ENCODE measurements at regions not wholly inside any gene's neighbourhood (a gene's known extent, or its start where the extent isn't known, plus 50 kb on each side); places are given as distances from the start of the nearest gene placed in this dataset.

- no peak for TF ChIP-seq CTCF (IDR thresholded peaks at IDR 0.05; ENCODE audit: borderline replicate concordance, control extremely low read depth, extremely low read depth, insufficient read depth, missing control alignments)
- in situ Hi-C loops (cut with MboI; ENCODE audit: low sequenced_read_pairs, unreplicated experiment): no loop called here
- no peak for DNase-seq (ENCODE audit: low spot score)
These were observed 111.3 kb downstream of the FBXO4 start for GRCh38 chr5:42036379-42036778.

- DNase-seq (ENCODE audit: low spot score): no peak
- no peak for TF ChIP-seq CTCF (IDR thresholded peaks at IDR 0.05; ENCODE audit: borderline replicate concordance, control extremely low read depth, extremely low read depth, insufficient read depth, missing control alignments)
- in situ Hi-C loops (cut with MboI; ENCODE audit: low sequenced_read_pairs, unreplicated experiment): no loop called here
These were observed 112.4 kb downstream of the FBXO4 start for GRCh38 chr5:42037379-42037932.

GRCh38 chr5:42043400-42043799, 118.3 kb downstream of the FBXO4 start:
- in situ Hi-C loops (cut with MboI; ENCODE audit: low sequenced_read_pairs, unreplicated experiment): no loop called here
- DNase-seq (ENCODE audit: low spot score): no peak
- TF ChIP-seq CTCF (IDR thresholded peaks at IDR 0.05; ENCODE audit: borderline replicate concordance, control extremely low read depth, extremely low read depth, insufficient read depth, missing control alignments): no peak

GRCh38 chr5:42057254-42057690, 132.2 kb downstream of the FBXO4 start:
- in situ Hi-C loops (cut with MboI; ENCODE audit: low sequenced_read_pairs, unreplicated experiment): loop anchor here (25.0 kb wide), 1 partner anchor 370 kb away; no protein-coding TSS in a partner anchor
- TF ChIP-seq CTCF (IDR thresholded peaks at IDR 0.05; ENCODE audit: borderline replicate concordance, control extremely low read depth, extremely low read depth, insufficient read depth, missing control alignments): peak; percentile 74

GRCh38 chr5:42059291-42059690, 134.2 kb downstream of the FBXO4 start:
- DNase-seq (ENCODE audit: low spot score): no peak
- no peak for TF ChIP-seq CTCF (IDR thresholded peaks at IDR 0.05; ENCODE audit: borderline replicate concordance, control extremely low read depth, extremely low read depth, insufficient read depth, missing control alignments)
- in situ Hi-C loops (cut with MboI; ENCODE audit: low sequenced_read_pairs, unreplicated experiment): loop anchor here (25.0 kb wide), 1 partner anchor 372 kb away; no protein-coding TSS in a partner anchor

More at GRCh38 chr5:42057254-42057690, 132.2 kb downstream of the FBXO4 start:
- DNase-seq (ENCODE audit: low spot score): peak; percentile 50

- in situ Hi-C loops (cut with MboI; ENCODE audit: low sequenced_read_pairs, unreplicated experiment): loop anchor here (25.0 kb wide), 1 partner anchor 373 kb away; no protein-coding TSS in a partner anchor
- no peak for DNase-seq (ENCODE audit: low spot score)
- no peak for TF ChIP-seq CTCF (IDR thresholded peaks at IDR 0.05; ENCODE audit: borderline replicate concordance, control extremely low read depth, extremely low read depth, insufficient read depth, missing control alignments)
These were observed 134.8 kb downstream of the FBXO4 start for GRCh38 chr5:42059778-42060464.

Measured in GM13976 (cell line).